GM12878 (cell line): ENCODE measurements at regions not wholly inside any gene's neighbourhood (a gene's known extent, or its start where the extent isn't known, plus 50 kb on each side); places are given as distances from the start of the nearest gene placed in this dataset.

ENCODE experiments used
- CBX3 ChIP-seq: fragments of 200-600 bp; sonication (generic); IDR thresholded peaks from 2 replicates; pipeline ENCODE4 v1.6.1; 2016; ENCODE audit warnings: low read depth, borderline replicate concordance
- CREB1 ChIP-seq: IDR thresholded peaks from 2 replicates; pipeline ENCODE4 v1.6.1; 2012; ENCODE audit warnings: low read depth, mild to moderate bottlenecking, inconsistent platforms
- CREM ChIP-seq: IDR thresholded peaks from 2 replicates; pipeline ENCODE4 v1.6.1; 2014; ENCODE audit warnings: antibody characterized with exemption, low read depth
- CTCF ChIP-seq, 3 experiments: IDR thresholded peaks in 2 of 3; conservative IDR thresholded peaks in 1 of 3; 2 replicates each; pipeline ENCODE4 v1.5.1; 2011; ENCODE audit warnings: low read depth in 3 of 3, low read length in 3 of 3, mild to moderate bottlenecking in 3 of 3, control low read depth in 2 of 3, moderate library complexity in 2 of 3, inconsistent platforms in 1 of 3, mixed read lengths in 1 of 3; ENCODE audit not compliant: control insufficient read depth in 2 of 3, insufficient read depth in 1 of 3; ENCODE audit errors: extremely low read depth in 1 of 3
- E2F4 ChIP-seq: IDR thresholded peaks from 2 replicates; pipeline ENCODE4 v1.6.1; 2012; ENCODE audit warnings: low read depth, low read length, improper control_type of control experiment
- IKZF1 ChIP-seq: fragments of 450-650 bp; conservative IDR thresholded peaks from 2 replicates; pipeline ENCODE4 v1.6.1; 2017; ENCODE audit warnings: antibody characterized with exemption, mild to moderate bottlenecking
- MYB ChIP-seq: fragments of 150-350 bp; IDR thresholded peaks from 2 replicates; pipeline ENCODE4 v1.6.1; 2014; ENCODE audit warnings: mild to moderate bottlenecking, low read depth, low read length, borderline replicate concordance
- POLR2AphosphoS2 ChIP-seq: IDR thresholded peaks from 2 replicates; pipeline ENCODE4 v1.6.1; 2011; ENCODE audit warnings: low read depth, mild to moderate bottlenecking, low read length, improper control_type of control experiment, moderate library complexity
- POLR2AphosphoS5 ChIP-seq: IDR thresholded peaks from 2 replicates; pipeline ENCODE4 v1.6.1; 2011; ENCODE audit warnings: mild to moderate bottlenecking, low read length, inconsistent platforms
- REST ChIP-seq: IDR thresholded peaks from 2 replicates; pipeline ENCODE4 v1.6.1; 2012; ENCODE audit warnings: mild to moderate bottlenecking, low read depth, low read length
- TCF7 ChIP-seq: IDR thresholded peaks from 2 replicates; pipeline ENCODE4 v1.6.1; 2014; ENCODE audit warnings: antibody characterized with exemption, borderline replicate concordance
- YY1 ChIP-seq: IDR thresholded peaks from 2 replicates; pipeline ENCODE4 v1.6.1; 2011; ENCODE audit warnings: low read depth, mild to moderate bottlenecking, low read length
- ZNF274 ChIP-seq: IDR thresholded peaks from one replicate; pipeline ENCODE4 v1.8.0; 2011; ENCODE audit not compliant: insufficient read length, insufficient read depth

GRCh38 chr17:34763728-34764665 is 184.6 kb downstream of the TMEM132E start:
- TF ChIP-seq CTCF (IDR thresholded peaks at IDR 0.05 in 2 of 3, conservative IDR thresholded peaks at IDR 0.05 in 1 of 3; ENCODE audit: control insufficient read depth in 2 of 3, extremely low read depth in 1 of 3, insufficient read depth in 1 of 3, low read depth in 3 of 3, low read length in 3 of 3) (no peak), CBX3 (no peak), YY1 (no peak), MYB (no peak), ZNF274 (no peak), CREB1 (no peak), TCF7 (no peak), CREM (no peak), POLR2AphosphoS5 (no peak), POLR2AphosphoS2 (no peak), E2F4 (no peak), IKZF1 (no peak), REST (no peak)
